ENCODE measurements at regions not wholly inside any gene's neighbourhood (a gene's known extent, or its start where the extent isn't known, plus 50 kb on each side); places are given as distances from the start of the nearest gene placed in this dataset.

- Histone ChIP-seq H3K4me2 (ENCODE audit: low read length) (no peak overlapping the region), H3K27ac (ENCODE audit: low read depth, low read length) (no peak overlapping the region), H4K20me1 (ENCODE audit: control insufficient read depth, insufficient read depth, low read depth, low read length) (no peaks in the 10 kb centered on the region), H3K4me3 (ENCODE audit: low read length) (no peak overlapping the region), H3K79me2 (ENCODE audit: control insufficient read depth, low read length) (no peaks in the 10 kb centered on the region), H3K9me2 (replicated peaks; ENCODE audit: control insufficient read depth, low read length) (no peaks in the 10 kb centered on the region), H3F3A (ENCODE audit: control insufficient read depth, insufficient read depth) (no peaks in the 10 kb centered on the region), H3K27me3 (ENCODE audit: control insufficient read depth, low read length) (no peaks in the 10 kb centered on the region), H3K36me3 (ENCODE audit: control insufficient read depth, low read length) (no peaks in the 10 kb centered on the region), H3K9me3 (ENCODE audit: control insufficient read depth, insufficient read depth, low read length) (no peaks in the 10 kb centered on the region), H3K4me1 (ENCODE audit: control insufficient read depth, low read length) (peaks cover 24% of the 10 kb centered on the region)
- TF ChIP-seq EZH2phosphoT487 (IDR thresholded peaks at IDR 0.05; ENCODE audit: borderline replicate concordance, low read length), result no peak
- TF ChIP-seq, protein P1, sequence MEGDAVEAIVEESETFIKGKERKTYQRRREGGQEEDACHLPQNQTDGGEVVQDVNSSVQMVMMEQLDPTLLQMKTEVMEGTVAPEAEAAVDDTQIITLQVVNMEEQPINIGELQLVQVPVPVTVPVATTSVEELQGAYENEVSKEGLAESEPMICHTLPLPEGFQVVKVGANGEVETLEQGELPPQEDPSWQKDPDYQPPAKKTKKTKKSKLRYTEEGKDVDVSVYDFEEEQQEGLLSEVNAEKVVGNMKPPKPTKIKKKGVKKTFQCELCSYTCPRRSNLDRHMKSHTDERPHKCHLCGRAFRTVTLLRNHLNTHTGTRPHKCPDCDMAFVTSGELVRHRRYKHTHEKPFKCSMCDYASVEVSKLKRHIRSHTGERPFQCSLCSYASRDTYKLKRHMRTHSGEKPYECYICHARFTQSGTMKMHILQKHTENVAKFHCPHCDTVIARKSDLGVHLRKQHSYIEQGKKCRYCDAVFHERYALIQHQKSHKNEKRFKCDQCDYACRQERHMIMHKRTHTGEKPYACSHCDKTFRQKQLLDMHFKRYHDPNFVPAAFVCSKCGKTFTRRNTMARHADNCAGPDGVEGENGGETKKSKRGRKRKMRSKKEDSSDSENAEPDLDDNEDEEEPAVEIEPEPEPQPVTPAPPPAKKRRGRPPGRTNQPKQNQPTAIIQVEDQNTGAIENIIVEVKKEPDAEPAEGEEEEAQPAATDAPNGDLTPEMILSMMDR (IDR thresholded peaks at IDR 0.05; ENCODE audit: low read depth, low read length, poor library complexity, severe bottlenecking), result no peak
Measured at GRCh38 chr3:82078246-82078645, 316.8 kb upstream of the GBE1 start.

GRCh38 chr3:82067420-82067819 lies 306.0 kb upstream of the GBE1 start:
- Histone ChIP-seq H3K4me3 (ENCODE audit: low read length) (no peak overlapping the region), H3K36me3 (ENCODE audit: control insufficient read depth, low read length) (no peaks in the 10 kb centered on the region), H3F3A (ENCODE audit: control insufficient read depth, insufficient read depth) (no peaks in the 10 kb centered on the region), H3K27me3 (ENCODE audit: control insufficient read depth, low read length) (no peaks in the 10 kb centered on the region), H3K79me2 (ENCODE audit: control insufficient read depth, low read length) (no peaks in the 10 kb centered on the region), H3K9me2 (replicated peaks; ENCODE audit: control insufficient read depth, low read length) (no peaks in the 10 kb centered on the region), H3K4me1 (ENCODE audit: control insufficient read depth, low read length) (no peaks in the 10 kb centered on the region), H3K9me3 (ENCODE audit: control insufficient read depth, insufficient read depth, low read length) (no peaks in the 10 kb centered on the region), H3K27ac (ENCODE audit: low read depth, low read length) (no peak overlapping the region), H4K20me1 (ENCODE audit: control insufficient read depth, insufficient read depth, low read depth, low read length) (no peaks in the 10 kb centered on the region), H3K4me2 (ENCODE audit: low read length) (no peak overlapping the region)
- TF ChIP-seq, protein P1 (IDR thresholded peaks at IDR 0.05; ENCODE audit: low read depth, low read length, poor library complexity, severe bottlenecking), result no peak
- no peak for TF ChIP-seq EZH2phosphoT487 (IDR thresholded peaks at IDR 0.05; ENCODE audit: borderline replicate concordance, low read length)

DNA sequence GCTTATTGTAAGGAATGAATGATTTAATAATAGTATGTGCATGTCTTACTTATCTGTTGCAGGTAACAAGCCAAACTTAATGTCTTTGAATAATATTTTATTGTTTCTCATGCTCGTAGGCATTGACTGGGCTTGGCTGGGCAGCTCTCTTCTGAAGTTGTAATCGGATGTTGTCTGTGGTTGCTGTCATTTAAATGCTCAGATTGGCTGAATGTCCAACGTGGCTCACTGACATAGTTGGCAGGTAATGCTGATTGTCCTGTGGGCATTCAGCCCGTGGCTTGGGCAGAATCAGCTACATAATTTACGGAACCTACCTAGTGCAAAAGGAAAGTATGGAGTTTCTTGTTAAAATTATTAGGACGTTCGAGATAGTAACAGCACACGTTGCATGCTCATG lies 297.4 kb upstream of the GBE1 start:
- Histone ChIP-seq H3K4me3 (ENCODE audit: low read length) (no peak overlapping the region), H3K4me1 (ENCODE audit: control insufficient read depth, low read length) (no peaks in the 10 kb centered on the region), H3K36me3 (ENCODE audit: control insufficient read depth, low read length) (no peaks in the 10 kb centered on the region), H3K9me3 (ENCODE audit: control insufficient read depth, insufficient read depth, low read length) (no peaks in the 10 kb centered on the region), H3K27me3 (ENCODE audit: control insufficient read depth, low read length) (no peaks in the 10 kb centered on the region), H3K79me2 (ENCODE audit: control insufficient read depth, low read length) (no peaks in the 10 kb centered on the region), H4K20me1 (ENCODE audit: control insufficient read depth, insufficient read depth, low read depth, low read length) (no peaks in the 10 kb centered on the region), H3K9me2 (replicated peaks; ENCODE audit: control insufficient read depth, low read length) (no peaks in the 10 kb centered on the region), H3F3A (ENCODE audit: control insufficient read depth, insufficient read depth) (no peaks in the 10 kb centered on the region), H3K27ac (ENCODE audit: low read depth, low read length) (no peak overlapping the region), H3K4me2 (ENCODE audit: low read length) (no peak overlapping the region)
- TF ChIP-seq EZH2phosphoT487 (IDR thresholded peaks at IDR 0.05; ENCODE audit: borderline replicate concordance, low read length), result no peak
- TF ChIP-seq, protein P1 (IDR thresholded peaks at IDR 0.05; ENCODE audit: low read depth, low read length, poor library complexity, severe bottlenecking), result no peak

DNA sequence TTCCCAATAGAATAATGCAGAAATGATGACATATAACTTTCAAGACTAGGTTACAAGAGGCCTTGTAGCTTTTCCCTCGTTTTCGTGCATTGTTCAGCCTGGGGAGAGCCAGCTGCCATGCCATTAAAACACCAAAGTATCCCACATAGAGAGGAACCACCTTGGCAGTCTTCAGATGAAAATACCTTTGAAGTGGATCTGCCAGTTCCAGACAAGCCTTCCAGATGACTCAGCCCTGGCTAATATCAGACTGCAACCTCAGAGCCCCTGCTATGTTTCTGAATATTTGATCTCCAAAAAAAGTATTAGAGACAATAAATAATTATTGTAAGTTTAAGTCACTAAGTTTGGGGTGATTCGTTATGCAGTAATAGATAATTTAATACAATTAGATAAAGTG lies 294.3 kb upstream of the GBE1 start:
- H3K4me3 ChIP-seq (ENCODE audit: low read length), result no peak overlapping the region
- no peaks in the 10 kb centered on the region for H3K4me1 ChIP-seq (ENCODE audit: control insufficient read depth, low read length)
- TF ChIP-seq EZH2phosphoT487 (IDR thresholded peaks at IDR 0.05; ENCODE audit: borderline replicate concordance, low read length), result no peak
- TF ChIP-seq, protein P1 (IDR thresholded peaks at IDR 0.05; ENCODE audit: low read depth, low read length, poor library complexity, severe bottlenecking), result no peak
- H3K9me2 ChIP-seq (replicated peaks; ENCODE audit: control insufficient read depth, low read length), result no peaks in the 10 kb centered on the region
- H3K36me3 ChIP-seq (ENCODE audit: control insufficient read depth, low read length), result no peaks in the 10 kb centered on the region
- no peaks in the 10 kb centered on the region for H3K27me3 ChIP-seq (ENCODE audit: control insufficient read depth, low read length)
- no peak overlapping the region for H3K27ac ChIP-seq (ENCODE audit: low read depth, low read length)
- no peak overlapping the region for H3K4me2 ChIP-seq (ENCODE audit: low read length)
- no peaks in the 10 kb centered on the region for H3F3A ChIP-seq (ENCODE audit: control insufficient read depth, insufficient read depth)
- no peaks in the 10 kb centered on the region for H3K79me2 ChIP-seq (ENCODE audit: control insufficient read depth, low read length)
- no peaks in the 10 kb centered on the region for H4K20me1 ChIP-seq (ENCODE audit: control insufficient read depth, insufficient read depth, low read depth, low read length)
- no peaks in the 10 kb centered on the region for H3K9me3 ChIP-seq (ENCODE audit: control insufficient read depth, insufficient read depth, low read length)
